Loucy (cell line): ENCODE measurements at regions not wholly inside any gene's neighbourhood (a gene's known extent, or its start where the extent isn't known, plus 50 kb on each side); places are given as distances from the start of the nearest gene placed in this dataset.

ENCODE experiments used
- EZH2phosphoT487 ChIP-seq: fragments of 200-600 bp; IDR thresholded peaks from 2 replicates; pipeline ENCODE4 v1.6.1; 2018; ENCODE audit warnings: antibody characterized with exemption, mild to moderate bottlenecking, moderate library complexity, borderline replicate concordance
- TF ChIP-seq, protein P1 (sequence below): fragments of 200-600 bp; sonication (generic); conservative IDR thresholded peaks from 2 replicates; pipeline ENCODE4 v1.5.1; 2014; ENCODE audit warnings: mild to moderate bottlenecking, antibody characterized with exemption, low read length

- TF ChIP-seq, protein P1, sequence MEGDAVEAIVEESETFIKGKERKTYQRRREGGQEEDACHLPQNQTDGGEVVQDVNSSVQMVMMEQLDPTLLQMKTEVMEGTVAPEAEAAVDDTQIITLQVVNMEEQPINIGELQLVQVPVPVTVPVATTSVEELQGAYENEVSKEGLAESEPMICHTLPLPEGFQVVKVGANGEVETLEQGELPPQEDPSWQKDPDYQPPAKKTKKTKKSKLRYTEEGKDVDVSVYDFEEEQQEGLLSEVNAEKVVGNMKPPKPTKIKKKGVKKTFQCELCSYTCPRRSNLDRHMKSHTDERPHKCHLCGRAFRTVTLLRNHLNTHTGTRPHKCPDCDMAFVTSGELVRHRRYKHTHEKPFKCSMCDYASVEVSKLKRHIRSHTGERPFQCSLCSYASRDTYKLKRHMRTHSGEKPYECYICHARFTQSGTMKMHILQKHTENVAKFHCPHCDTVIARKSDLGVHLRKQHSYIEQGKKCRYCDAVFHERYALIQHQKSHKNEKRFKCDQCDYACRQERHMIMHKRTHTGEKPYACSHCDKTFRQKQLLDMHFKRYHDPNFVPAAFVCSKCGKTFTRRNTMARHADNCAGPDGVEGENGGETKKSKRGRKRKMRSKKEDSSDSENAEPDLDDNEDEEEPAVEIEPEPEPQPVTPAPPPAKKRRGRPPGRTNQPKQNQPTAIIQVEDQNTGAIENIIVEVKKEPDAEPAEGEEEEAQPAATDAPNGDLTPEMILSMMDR, result no peak
- TF ChIP-seq EZH2phosphoT487, result no peak
These were observed 311.5 kb upstream of the KCNJ16 start for GRCh38 chr17:69763503-69763902.
